Retinal pigment epithelial cell (primary cell): ENCODE measurements at regions not wholly inside any gene's neighbourhood (a gene's known extent, or its start where the extent isn't known, plus 50 kb on each side); places are given as distances from the start of the nearest gene placed in this dataset.
"Not testable (repeated sequence)": the region's sequence is repeated elsewhere in the genome, so short reads cannot be mapped to it uniquely, and the experiment has no call there.

Experiments
- DNase-seq: peaks from one replicate; pipeline ENCODE4 v3.0.0-alpha.2; 2010; ENCODE audit warnings: low read depth
- H3K4me3 ChIP-seq: 2 replicates; pipeline ENCODE4 v1.5.1; 2011; ENCODE audit warnings: mild to moderate bottlenecking, low read length, control low read depth, moderate library complexity
- CTCF ChIP-seq: conservative IDR thresholded peaks from 2 replicates; pipeline ENCODE4 v1.5.1; 2011; ENCODE audit warnings: low read depth, low read length, control low read depth, inconsistent platforms

GRCh38 chr1:8152731-8153702, 126.9 kb upstream of the ERRFI1 start:
- TF ChIP-seq CTCF = no peak
- DNase-seq = no peak
- H3K4me3 ChIP-seq = no peak overlapping the region

DNA sequence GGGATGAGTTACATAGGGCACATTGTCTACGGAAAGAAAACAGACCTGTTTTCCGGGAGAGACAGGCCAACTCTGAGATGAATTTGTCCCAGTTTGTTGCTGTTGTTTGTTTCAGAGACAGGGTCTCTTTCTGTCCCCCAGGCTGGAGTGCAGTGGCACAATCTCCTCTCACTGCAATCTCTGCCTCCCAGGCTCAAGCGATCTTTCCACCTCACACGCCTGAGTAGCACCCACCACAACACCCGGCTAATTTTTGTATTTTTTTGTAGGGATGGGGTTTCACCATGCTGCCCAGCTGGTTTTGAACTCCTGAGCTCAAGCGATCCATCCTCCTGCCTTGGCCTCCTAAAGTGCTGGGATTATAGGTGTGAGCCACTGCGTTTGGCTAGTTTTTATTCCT, 125.5 kb upstream of the ERRFI1 start:
- no peak overlapping the region for H3K4me3 ChIP-seq
- no peak for DNase-seq
- no peak for TF ChIP-seq CTCF

- H3K4me3 ChIP-seq, DNase-seq: not testable (repeated sequence)
Observed at GRCh38 chr1:8149756-8150155, 123.6 kb upstream of the ERRFI1 start.

DNA sequence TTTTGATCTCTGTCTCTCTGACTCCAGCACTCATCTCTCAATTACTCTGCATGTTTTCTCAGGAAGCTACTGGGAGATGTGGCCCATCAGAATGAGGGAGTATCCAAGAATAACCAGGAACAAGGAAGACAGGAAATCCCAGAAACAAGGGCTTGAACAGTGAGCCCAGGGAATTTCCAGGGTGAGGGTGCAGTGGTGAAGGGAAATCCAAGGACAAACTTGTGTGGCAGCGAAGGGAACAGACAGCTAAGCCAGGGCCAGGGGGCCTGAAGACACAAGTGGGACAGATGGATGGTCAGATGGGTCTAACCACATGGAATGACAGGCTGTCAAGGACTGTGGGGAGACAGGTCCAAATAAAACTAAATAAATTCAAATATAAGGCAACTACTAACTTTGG, 121.8 kb upstream of the ERRFI1 start:
- H3K4me3 ChIP-seq = no peak overlapping the region
- no peak for TF ChIP-seq CTCF
- no peak for DNase-seq

DNA sequence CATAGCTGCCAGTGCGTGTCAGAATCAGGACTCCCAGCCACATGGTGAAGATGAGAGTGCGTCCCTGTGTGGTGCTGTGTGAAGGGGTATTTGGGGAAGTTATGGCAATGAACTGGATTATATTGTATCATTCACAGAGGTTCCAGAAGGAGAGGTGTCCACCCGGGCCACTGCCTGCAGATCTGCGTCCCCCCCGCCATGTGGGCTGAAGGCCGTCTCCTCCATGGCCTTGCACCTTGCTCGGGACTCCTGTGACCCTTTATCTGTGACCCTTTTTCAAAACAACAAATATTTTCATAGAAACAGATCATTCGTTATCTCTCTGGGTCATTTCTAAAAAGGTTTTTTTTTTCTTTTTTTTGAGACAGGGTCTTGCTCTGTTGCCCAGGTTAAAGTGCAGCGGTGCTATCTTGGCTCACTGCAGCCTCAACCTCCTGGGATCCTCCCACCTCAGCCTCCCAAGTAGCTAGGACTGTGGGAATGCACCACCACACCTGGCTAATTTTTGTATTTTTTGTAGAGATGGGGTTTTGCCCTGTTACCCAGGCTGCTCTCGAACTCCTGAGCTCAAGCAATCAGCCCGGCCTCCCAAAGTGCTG, 120.2 kb upstream of the ERRFI1 start:
- no peak for DNase-seq
- TF ChIP-seq CTCF = no peak
- no peak overlapping the region for H3K4me3 ChIP-seq

DNA sequence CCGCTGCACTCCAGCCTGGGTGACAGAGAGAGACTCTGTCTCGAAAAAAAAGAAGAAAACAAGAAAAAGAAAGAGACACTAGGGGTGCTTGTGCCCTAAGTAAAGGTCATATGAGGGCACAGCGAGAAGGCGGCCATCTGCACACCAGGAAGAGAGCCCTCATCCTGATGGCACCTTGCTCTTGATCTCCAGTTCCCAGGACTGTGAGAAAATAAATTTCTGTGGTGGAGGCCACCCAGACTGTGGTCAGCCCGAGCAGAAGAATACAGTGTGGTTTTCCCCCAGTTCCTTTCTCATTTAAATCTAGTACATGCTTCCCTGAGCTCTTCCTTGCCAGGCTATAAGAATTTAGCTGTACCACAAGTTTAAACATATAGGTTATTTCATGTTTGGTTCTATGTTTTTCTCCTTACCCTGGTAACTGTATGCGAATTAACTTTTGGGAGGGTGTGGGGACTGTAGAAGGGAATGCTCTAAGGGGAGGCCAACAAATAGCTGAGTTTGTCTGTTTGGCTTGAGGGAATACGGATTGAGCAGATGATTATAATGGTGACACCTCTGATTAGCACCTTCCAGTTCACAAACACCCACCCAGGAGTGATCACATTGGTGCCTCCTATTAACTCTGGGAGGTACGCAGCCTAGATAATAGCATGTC, 119.6 kb upstream of the ERRFI1 start:
- no peak for TF ChIP-seq CTCF
- no peak for DNase-seq

DNA sequence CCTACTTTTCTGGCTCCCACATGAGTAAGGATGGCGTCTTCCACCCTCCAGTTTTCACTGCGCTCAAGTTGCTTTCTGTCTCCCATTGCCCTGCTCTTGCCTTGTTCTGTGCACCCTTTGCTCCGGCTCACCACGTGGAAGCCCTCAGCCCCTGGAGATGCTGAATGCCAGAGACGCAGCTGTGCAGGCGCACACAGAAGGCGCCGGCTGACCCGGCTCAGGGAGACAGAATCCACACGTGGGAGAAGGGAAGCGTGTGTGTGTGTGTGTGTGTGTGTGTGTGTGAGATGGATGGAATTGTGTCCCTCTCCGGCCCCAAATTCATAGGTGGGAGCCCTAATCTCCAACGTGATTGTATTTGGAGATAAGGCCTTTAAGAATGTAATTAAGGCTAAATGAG, 118.2 kb upstream of the ERRFI1 start:
- no peak overlapping the region for H3K4me3 ChIP-seq
- DNase-seq = no peak
- no peak for TF ChIP-seq CTCF

More for the DNA sequence above, 119.6 kb upstream of the ERRFI1 start:
- H3K4me3 ChIP-seq = no peak overlapping the region
